Fibroblast of skin of scalp (primary cell): ENCODE measurements at regions not wholly inside any gene's neighbourhood (a gene's known extent, or its start where the extent isn't known, plus 50 kb on each side); places are given as distances from the start of the nearest gene placed in this dataset.

Experiments
- DNase-seq: peaks from one replicate; pipeline ENCODE4 v3.0.0-alpha.2; 2013

DNA sequence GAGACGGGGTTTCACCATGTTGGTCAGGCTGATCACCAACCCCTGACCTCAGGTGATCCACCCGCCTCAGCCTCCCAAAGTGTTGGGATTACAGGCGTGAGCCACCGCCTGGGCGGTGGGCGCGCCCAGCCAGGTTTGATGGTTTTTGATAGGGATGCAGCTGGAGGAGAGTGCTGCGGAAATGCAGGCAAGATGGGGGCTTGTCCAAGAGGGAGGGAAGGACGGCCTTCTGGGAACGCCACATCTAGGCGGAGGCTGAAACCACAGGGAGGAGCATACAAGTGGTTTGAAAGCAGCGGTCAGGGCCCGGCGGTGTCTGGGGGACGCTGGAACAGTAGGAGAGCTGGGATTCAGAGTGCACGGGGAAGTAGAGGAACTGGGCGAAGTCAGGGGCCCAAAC, 134.6 kb downstream of the VRK1 start:
- DNase-seq: no peak

DNA sequence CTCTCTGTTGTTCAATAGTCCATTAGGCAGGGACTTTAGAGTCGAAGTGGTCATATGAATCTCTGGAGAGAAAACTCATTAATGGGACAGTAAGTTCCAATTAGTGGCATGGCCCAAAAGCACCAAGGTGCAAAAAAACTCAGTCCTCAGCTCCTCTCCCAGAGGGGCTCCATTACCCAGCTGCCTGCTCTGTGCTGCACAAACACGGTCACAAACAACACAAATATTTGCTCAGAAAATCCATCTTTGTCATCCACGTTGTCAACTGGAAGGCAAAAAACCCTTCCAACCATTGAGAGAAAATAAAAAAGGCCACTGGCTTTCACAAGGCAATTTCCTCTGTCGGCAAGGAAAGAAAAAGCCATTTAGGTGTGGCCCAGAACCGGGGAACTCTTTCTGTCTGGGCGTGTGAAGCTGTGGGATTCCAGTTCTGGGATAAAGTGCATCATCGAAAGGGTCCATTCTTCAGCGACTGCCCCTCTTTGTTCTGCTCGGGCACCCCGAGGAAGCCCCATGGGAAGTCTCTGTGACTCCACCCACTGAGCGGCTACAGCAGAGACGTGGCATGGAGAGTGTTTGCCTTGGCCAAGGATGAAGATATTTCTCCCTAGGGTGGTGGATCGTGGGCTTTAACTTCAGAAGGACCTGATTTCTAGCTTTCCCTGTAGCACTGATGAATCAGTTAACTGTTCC, 137.6 kb downstream of the VRK1 start:
- DNase-seq: no peak

GRCh38 chr14:96938946-96939345, 141.8 kb downstream of the VRK1 start:
- DNase-seq: no peak

GRCh38 chr14:96940009-96940408, 142.8 kb downstream of the VRK1 start:
- DNase-seq: peak; percentile 10

- no peak for DNase-seq
Measured at GRCh38 chr14:96944297-96944696, 147.1 kb downstream of the VRK1 start.

DNA sequence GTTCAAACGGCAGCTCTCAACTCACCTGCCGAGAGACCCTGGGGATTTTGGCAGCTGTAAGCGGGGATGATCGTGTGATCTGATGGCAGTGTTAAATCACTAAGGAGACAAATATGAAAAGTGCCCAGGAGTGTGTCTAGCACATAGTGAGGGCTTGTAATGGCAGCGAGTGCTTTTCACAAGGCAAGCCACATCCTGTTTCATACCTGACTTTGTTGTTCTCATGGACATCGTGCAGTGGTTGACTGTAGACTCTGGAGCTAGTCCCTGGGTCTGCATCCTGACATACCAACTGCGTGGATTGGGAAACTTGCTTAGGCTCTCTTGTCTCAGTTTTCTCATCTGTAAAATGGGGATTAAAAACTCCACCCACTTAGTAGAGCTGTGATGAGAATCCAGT, 148.5 kb downstream of the VRK1 start:
- no peak for DNase-seq

- DNase-seq: no peak
Measured at GRCh38 chr14:96949594-96949993, 152.4 kb downstream of the VRK1 start.

GRCh38 chr14:96951511-96951910, 154.3 kb downstream of the VRK1 start:
- no peak for DNase-seq

- DNase-seq: no peak
Measured at GRCh38 chr14:96953087-96953874, 156.1 kb downstream of the VRK1 start.

DNA sequence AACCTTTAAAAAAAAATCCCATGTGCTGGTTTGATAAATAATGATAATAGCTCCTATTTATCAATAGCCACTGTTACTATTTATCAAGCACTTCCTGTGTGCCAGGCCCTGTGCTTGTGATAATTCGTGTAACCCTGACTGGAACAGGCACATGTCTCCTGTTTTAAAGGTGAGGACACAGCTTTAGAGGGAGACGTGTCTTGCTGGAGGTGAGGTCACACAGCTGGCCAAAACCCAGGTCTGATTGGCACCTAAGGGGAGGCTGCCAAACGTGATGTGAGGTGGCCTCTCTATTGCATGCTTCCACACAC, 156.6 kb downstream of the VRK1 start:
- DNase-seq: no peak

- no peak for DNase-seq
Measured at GRCh38 chr14:96956464-96957239, 159.5 kb downstream of the VRK1 start.

DNA sequence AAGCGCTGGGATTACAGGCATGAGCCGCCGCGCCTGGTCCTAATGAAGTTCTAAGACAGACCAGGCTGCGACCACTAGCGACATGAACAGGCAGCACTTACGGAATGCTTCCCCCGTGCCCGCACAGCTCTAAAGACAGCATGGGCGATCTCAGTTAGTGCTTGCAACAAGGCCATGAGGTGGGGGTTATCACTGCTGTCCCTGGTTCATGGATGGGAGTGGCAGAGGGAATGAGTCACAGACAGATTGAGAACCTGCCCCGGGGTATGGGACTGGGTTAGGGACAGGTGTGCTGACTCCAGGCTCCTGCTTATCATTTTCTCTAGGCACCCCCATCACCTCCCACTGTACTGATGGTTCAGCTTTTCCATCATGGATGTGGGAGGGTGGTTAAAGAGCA, 160.9 kb downstream of the VRK1 start:
- no peak for DNase-seq

DNA sequence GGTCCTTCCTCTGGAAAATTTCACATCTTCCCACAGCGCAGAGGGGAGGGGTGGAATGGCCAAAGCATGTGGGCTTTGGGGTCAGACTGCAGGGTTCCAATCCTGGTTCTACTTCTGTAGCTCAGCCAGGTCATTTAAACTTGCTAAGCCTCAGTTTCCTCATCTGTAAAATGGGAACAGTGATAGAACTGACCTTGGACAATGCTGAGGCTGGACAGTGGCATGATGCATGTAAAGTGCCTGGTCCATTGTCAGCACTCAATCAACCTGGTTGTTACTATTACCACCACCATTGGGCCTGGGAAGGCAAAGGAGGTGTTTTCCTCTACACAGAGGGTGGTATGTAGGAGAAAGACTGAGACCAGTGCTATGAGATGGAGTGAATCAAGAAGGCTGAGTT, 162.8 kb downstream of the VRK1 start:
- DNase-seq: no peak

DNA sequence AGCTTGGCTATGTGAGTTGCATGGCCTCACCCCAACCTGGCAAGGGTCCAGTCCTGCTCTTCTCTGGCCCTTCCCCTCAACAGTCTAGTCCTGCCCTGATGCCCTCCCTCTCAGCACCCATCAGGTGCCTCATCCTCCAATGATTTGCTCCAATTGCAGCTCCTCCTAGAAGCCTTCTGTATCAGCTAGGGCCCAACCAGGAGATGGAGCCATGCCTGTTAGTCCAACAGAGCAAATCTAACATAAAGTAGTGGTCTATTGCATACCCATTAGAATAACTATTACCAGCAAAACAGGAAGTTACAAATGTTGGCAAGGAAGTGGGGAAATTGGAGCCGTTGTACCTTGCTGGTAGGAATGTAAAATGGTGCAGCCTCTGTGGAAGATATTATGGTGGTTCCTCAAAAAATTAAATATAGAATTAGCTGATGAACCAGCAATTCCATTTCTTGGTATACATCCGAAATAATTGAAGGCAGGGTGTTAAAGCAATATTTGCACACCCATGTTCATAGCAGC, 163.5 kb downstream of the VRK1 start:
- DNase-seq: no peak

- DNase-seq: no peak
Measured at GRCh38 chr14:96961895-96962294, 164.7 kb downstream of the VRK1 start.

GRCh38 chr14:96962337-96962736, 165.2 kb downstream of the VRK1 start:
- no peak for DNase-seq

DNA sequence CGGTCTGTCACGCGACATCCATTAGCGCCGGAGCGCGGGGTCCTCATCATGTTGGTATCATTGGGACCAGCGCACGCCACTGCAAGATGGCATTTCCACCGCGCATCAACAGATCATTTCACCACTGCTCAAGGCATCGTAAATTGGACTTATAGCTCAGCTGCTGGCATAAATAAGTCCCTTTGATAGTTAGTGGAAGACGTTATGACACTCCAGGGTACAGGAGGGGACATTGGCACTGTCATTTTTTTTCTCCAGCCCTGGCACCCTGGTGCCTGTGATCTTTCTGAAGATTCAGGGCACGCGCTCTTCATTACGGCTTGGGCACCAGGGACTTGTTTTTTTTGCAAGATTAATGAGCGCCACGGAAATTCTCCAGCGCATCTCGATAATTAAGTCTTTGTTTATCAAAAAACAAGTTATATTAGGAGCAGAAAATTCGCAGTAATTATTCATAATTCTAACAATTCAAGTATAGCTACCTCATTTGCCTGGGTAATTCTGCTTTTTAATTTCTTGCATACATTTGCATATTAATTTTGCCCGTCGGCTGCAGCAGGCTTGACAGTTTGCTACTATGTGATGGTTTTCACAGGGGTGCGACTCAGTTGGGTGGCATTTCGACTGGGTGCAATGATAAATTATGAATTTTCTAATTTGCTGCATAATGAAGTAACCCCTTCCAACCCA, 167.7 kb downstream of the VRK1 start:
- DNase-seq: no peak

GRCh38 chr14:96965885-96966595, 168.9 kb downstream of the VRK1 start:
- DNase-seq: no peak

GRCh38 chr14:96975116-96975515, 177.9 kb downstream of the VRK1 start:
- DNase-seq: no peak

- DNase-seq: no peak
Measured at GRCh38 chr14:96978525-96979272, 181.5 kb downstream of the VRK1 start.

- DNase-seq: no peak
Measured at GRCh38 chr14:96979611-96980074, 182.5 kb downstream of the VRK1 start.
